ENCODE measurements at regions not wholly inside any gene's neighbourhood (a gene's known extent, or its start where the extent isn't known, plus 50 kb on each side); places are given as distances from the start of the nearest gene placed in this dataset.

- Histone ChIP-seq H3K27me3 (ENCODE audit: control insufficient read depth, insufficient read depth, low read length) (no peaks in the 10 kb centered on the region), H3K4me3 (replicated peaks in 1 of 4; ENCODE audit: control extremely low read depth in 1 of 4, insufficient read depth in 1 of 4, low read depth in 3 of 4, low read length in 4 of 4) (no peak overlapping the region), H2AFZ (ENCODE audit: low read length) (no peak overlapping the region), H3K9ac (ENCODE audit: insufficient read depth, low read length) (no peak overlapping the region), H3K36me3 (ENCODE audit: control insufficient read depth, insufficient read depth, low read length) (no peaks in the 10 kb centered on the region), H3K9me3 (ENCODE audit: control insufficient read depth, insufficient read depth, low read depth, low read length) (no peaks in the 10 kb centered on the region), H3K27ac (ENCODE audit: insufficient read depth, low read length) (no peak overlapping the region), H4K20me1 (ENCODE audit: control insufficient read depth, extremely low read depth, insufficient read depth, low read length) (no peaks in the 10 kb centered on the region), H3K4me1 (ENCODE audit: control insufficient read depth, extremely low read depth, insufficient read depth, low read length) (no peaks in the 10 kb centered on the region), H3K4me2 (ENCODE audit: extremely low read depth, insufficient read depth, low read length) (no peak overlapping the region), H3K79me2 (ENCODE audit: control insufficient read depth, insufficient read depth, low read length) (no peaks in the 10 kb centered on the region)
- no peak for DNase-seq (ENCODE audit: low read depth in 2 of 2)
- TF ChIP-seq, protein P1, sequence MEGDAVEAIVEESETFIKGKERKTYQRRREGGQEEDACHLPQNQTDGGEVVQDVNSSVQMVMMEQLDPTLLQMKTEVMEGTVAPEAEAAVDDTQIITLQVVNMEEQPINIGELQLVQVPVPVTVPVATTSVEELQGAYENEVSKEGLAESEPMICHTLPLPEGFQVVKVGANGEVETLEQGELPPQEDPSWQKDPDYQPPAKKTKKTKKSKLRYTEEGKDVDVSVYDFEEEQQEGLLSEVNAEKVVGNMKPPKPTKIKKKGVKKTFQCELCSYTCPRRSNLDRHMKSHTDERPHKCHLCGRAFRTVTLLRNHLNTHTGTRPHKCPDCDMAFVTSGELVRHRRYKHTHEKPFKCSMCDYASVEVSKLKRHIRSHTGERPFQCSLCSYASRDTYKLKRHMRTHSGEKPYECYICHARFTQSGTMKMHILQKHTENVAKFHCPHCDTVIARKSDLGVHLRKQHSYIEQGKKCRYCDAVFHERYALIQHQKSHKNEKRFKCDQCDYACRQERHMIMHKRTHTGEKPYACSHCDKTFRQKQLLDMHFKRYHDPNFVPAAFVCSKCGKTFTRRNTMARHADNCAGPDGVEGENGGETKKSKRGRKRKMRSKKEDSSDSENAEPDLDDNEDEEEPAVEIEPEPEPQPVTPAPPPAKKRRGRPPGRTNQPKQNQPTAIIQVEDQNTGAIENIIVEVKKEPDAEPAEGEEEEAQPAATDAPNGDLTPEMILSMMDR (conservative IDR thresholded peaks at IDR 0.05 in 1 of 2, IDR thresholded peaks at IDR 0.05 in 1 of 2; ENCODE audit: low read depth in 1 of 2, low read length in 2 of 2), result no peak
- TF ChIP-seq EZH2 (IDR thresholded peaks at IDR 0.05; ENCODE audit: low read length, missing control alignments), result no peak
These were observed 1271.0 kb downstream of the RAPGEF2 start for GRCh38 chr4:160373911-160374310.

DNA sequence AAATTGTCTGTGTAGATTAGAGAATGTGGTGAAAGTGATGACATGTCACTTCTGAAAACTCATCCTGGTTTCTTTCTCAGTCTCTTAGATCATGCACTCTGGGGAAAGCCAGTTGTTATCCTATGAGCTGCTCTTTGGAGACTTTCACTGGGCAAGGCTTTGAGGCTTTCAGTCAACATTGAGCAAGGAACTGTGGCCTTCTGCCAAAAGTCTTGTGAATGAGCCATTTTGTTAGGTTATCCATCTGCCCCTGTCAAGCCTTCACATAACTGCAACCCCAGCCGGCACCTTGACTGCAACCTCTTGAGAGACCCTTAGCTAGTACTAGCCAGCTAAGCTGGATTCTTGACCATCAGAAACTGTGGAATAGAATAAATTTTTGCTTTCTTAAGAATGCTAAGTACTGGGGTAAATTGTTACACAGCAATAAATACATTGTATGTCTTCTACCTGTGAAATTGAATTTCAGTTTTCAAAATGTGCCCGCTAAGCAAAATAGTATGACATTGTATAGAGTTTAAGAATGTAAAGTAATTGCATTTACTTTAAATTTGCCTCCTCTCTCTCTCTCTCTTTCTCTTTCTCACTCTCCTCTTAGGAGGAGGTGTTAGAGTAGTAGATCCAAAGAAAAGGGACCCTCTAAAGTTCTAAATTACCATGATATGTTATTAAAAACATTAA is 1273.0 kb downstream of the RAPGEF2 start:
- DNase-seq (ENCODE audit: low read depth in 2 of 2), result no peak
- H2AFZ ChIP-seq (ENCODE audit: low read length), result no peak overlapping the region
- no peaks in the 10 kb centered on the region for H3K36me3 ChIP-seq (ENCODE audit: control insufficient read depth, insufficient read depth, low read length)
- no peak overlapping the region for H3K4me2 ChIP-seq (ENCODE audit: extremely low read depth, insufficient read depth, low read length)
- TF ChIP-seq, protein P1 (conservative IDR thresholded peaks at IDR 0.05 in 1 of 2, IDR thresholded peaks at IDR 0.05 in 1 of 2; ENCODE audit: low read depth in 1 of 2, low read length in 2 of 2), result no peak
- TF ChIP-seq EZH2 (IDR thresholded peaks at IDR 0.05; ENCODE audit: low read length, missing control alignments), result no peak
- no peaks in the 10 kb centered on the region for H4K20me1 ChIP-seq (ENCODE audit: control insufficient read depth, extremely low read depth, insufficient read depth, low read length)
- no peak overlapping the region for H3K9ac ChIP-seq (ENCODE audit: insufficient read depth, low read length)
- H3K27ac ChIP-seq (ENCODE audit: insufficient read depth, low read length), result no peak overlapping the region
- no peaks in the 10 kb centered on the region for H3K27me3 ChIP-seq (ENCODE audit: control insufficient read depth, insufficient read depth, low read length)
- H3K9me3 ChIP-seq (ENCODE audit: control insufficient read depth, insufficient read depth, low read depth, low read length), result no peaks in the 10 kb centered on the region
- H3K79me2 ChIP-seq (ENCODE audit: control insufficient read depth, insufficient read depth, low read length), result no peaks in the 10 kb centered on the region
- no peaks in the 10 kb centered on the region for H3K4me1 ChIP-seq (ENCODE audit: control insufficient read depth, extremely low read depth, insufficient read depth, low read length)
- H3K4me3 ChIP-seq (replicated peaks in 1 of 4; ENCODE audit: control extremely low read depth in 1 of 4, insufficient read depth in 1 of 4, low read depth in 3 of 4, low read length in 4 of 4), result no peak overlapping the region

- no peaks in the 10 kb centered on the region for H4K20me1 ChIP-seq (ENCODE audit: control insufficient read depth, extremely low read depth, insufficient read depth, low read length)
These were observed 1284.0 kb downstream of the RAPGEF2 start for GRCh38 chr4:160386846-160387245.

More at GRCh38 chr4:160386846-160387245, 1284.0 kb downstream of the RAPGEF2 start:
- no peaks in the 10 kb centered on the region for H3K79me2 ChIP-seq (ENCODE audit: control insufficient read depth, insufficient read depth, low read length)
- no peak overlapping the region for H3K4me3 ChIP-seq (replicated peaks in 1 of 4; ENCODE audit: control extremely low read depth in 1 of 4, insufficient read depth in 1 of 4, low read depth in 3 of 4, low read length in 4 of 4)
- no peak overlapping the region for H2AFZ ChIP-seq (ENCODE audit: low read length)
- no peak overlapping the region for H3K27ac ChIP-seq (ENCODE audit: insufficient read depth, low read length)
- H3K27me3 ChIP-seq (ENCODE audit: control insufficient read depth, insufficient read depth, low read length), result no peaks in the 10 kb centered on the region
- no peak for DNase-seq (ENCODE audit: low read depth in 2 of 2)
- no peak overlapping the region for H3K4me2 ChIP-seq (ENCODE audit: extremely low read depth, insufficient read depth, low read length)
- H3K9ac ChIP-seq (ENCODE audit: insufficient read depth, low read length), result no peak overlapping the region
- H3K9me3 ChIP-seq (ENCODE audit: control insufficient read depth, insufficient read depth, low read depth, low read length), result no peaks in the 10 kb centered on the region
- H3K36me3 ChIP-seq (ENCODE audit: control insufficient read depth, insufficient read depth, low read length), result no peaks in the 10 kb centered on the region
- TF ChIP-seq, protein P1 (conservative IDR thresholded peaks at IDR 0.05 in 1 of 2, IDR thresholded peaks at IDR 0.05 in 1 of 2; ENCODE audit: low read depth in 1 of 2, low read length in 2 of 2), result no peak
- no peak for TF ChIP-seq EZH2 (IDR thresholded peaks at IDR 0.05; ENCODE audit: low read length, missing control alignments)
- no peaks in the 10 kb centered on the region for H3K4me1 ChIP-seq (ENCODE audit: control insufficient read depth, extremely low read depth, insufficient read depth, low read length)

All from fibroblast of lung (primary cell).